22Rv1 (cell line): ENCODE measurements at regions not wholly inside any gene's neighbourhood (a gene's known extent, or its start where the extent isn't known, plus 50 kb on each side); places are given as distances from the start of the nearest gene placed in this dataset.

Source experiments
- H3K27ac ChIP-seq: fragments of 450-650 bp; 2 replicates; pipeline ENCODE4 v1.5.1; 2017
- ZFX ChIP-seq: fragments of 450-650 bp; IDR thresholded peaks from 2 replicates; pipeline ENCODE4 v1.6.1; 2017; ENCODE audit warnings: antibody characterized with exemption, borderline replicate concordance
- TF ChIP-seq, protein P1 (sequence below): fragments of 450-650 bp; IDR thresholded peaks from 2 replicates; pipeline ENCODE4 v1.5.1; 2017; ENCODE audit warnings: mild to moderate bottlenecking

DNA sequence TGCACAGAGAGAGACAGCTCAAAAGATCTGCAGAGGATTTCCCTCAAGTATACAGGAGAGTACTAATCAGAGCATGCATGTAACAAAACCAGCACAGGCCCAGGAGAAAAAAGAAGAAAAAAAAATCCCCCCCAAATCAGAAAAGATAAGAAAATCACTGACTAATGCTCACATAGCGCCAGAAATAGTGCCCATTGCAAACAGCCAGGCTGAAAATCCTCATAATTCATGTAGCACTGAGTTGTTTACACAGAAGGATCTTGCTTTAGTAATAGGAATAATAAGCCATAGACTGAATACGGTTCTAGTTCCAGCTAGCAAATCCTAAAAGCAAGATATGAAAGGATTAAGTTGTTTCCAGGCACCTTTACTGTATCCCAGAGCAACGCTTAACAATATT is 51.8 kb upstream of the MAGEC2 start:
- H3K27ac ChIP-seq, result no peak overlapping the region
- TF ChIP-seq, protein P1, sequence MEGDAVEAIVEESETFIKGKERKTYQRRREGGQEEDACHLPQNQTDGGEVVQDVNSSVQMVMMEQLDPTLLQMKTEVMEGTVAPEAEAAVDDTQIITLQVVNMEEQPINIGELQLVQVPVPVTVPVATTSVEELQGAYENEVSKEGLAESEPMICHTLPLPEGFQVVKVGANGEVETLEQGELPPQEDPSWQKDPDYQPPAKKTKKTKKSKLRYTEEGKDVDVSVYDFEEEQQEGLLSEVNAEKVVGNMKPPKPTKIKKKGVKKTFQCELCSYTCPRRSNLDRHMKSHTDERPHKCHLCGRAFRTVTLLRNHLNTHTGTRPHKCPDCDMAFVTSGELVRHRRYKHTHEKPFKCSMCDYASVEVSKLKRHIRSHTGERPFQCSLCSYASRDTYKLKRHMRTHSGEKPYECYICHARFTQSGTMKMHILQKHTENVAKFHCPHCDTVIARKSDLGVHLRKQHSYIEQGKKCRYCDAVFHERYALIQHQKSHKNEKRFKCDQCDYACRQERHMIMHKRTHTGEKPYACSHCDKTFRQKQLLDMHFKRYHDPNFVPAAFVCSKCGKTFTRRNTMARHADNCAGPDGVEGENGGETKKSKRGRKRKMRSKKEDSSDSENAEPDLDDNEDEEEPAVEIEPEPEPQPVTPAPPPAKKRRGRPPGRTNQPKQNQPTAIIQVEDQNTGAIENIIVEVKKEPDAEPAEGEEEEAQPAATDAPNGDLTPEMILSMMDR, result no peak
- TF ChIP-seq ZFX, result no peak
